ENCODE measurements at regions not wholly inside any gene's neighbourhood (a gene's known extent, or its start where the extent isn't known, plus 50 kb on each side); places are given as distances from the start of the nearest gene placed in this dataset.

GRCh38 chr2:204332706-204333105, 212.6 kb upstream of the PARD3B start:
- no peak for DNase-seq

GRCh38 chr2:204333861-204334260, 211.4 kb upstream of the PARD3B start:
- no peak for DNase-seq

GRCh38 chr2:204335451-204336058, 209.7 kb upstream of the PARD3B start:
- no peak for DNase-seq

DNA sequence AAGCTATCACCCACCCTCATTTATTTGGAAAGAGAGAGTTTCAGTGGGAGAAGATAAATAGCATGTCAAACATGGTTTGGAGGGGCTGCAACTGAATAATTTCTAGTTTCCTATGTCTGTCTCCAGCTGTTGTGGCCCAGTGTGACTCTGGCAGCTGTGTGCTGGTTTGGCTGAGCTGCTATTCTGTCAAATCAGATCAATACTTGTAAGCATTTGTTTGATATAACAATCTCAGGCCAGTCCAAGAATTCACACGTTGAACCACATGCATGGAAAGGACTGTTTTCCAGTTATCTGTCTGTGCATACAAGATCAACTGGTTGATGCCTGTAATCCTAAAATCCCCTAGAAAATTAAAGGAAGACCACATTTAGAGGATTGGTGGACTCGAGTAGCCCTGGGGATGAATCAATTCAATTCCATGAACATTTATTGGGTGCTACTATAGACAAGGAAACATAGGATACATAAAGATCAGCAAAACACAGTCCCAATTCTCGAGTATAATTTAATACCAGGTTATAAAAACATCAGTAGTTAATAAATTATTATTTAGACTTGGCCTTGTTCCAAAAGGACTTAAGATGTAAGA, 209.0 kb upstream of the PARD3B start:
- no peak for DNase-seq

- no peak for DNase-seq
Observed at GRCh38 chr2:204337638-204338037, 207.6 kb upstream of the PARD3B start.

GRCh38 chr2:204339212-204339715, 206.0 kb upstream of the PARD3B start:
- no peak for DNase-seq

- DNase-seq, result no peak
Observed at GRCh38 chr2:204340511-204340910, 204.8 kb upstream of the PARD3B start.

DNA sequence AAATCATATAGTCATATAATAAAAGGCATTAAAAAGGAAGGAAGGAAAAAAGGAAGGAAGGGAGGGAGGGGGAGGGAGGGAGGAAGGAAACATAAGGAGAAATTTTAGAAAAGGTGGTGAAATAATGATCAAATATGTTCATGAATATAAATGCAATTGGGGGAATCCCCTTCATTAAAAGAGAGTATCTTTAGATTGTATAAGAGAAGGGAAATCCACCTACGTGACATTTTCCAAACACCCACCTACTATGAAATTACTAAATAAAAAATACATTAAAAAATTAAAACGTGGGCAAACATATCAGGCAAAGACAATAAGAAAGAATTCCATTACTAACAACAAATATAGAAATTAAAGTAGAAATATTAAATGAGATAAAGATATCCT, 203.4 kb upstream of the PARD3B start:
- DNase-seq, result no peak

GRCh38 chr2:204343685-204344084, 201.6 kb upstream of the PARD3B start:
- no peak for DNase-seq

- DNase-seq, result no peak
Observed at GRCh38 chr2:204344119-204344518, 201.2 kb upstream of the PARD3B start.

GRCh38 chr2:204346906-204347305, 198.4 kb upstream of the PARD3B start:
- no peak for DNase-seq

GRCh38 chr2:204353823-204354222, 191.5 kb upstream of the PARD3B start:
- DNase-seq, result no peak

DNA sequence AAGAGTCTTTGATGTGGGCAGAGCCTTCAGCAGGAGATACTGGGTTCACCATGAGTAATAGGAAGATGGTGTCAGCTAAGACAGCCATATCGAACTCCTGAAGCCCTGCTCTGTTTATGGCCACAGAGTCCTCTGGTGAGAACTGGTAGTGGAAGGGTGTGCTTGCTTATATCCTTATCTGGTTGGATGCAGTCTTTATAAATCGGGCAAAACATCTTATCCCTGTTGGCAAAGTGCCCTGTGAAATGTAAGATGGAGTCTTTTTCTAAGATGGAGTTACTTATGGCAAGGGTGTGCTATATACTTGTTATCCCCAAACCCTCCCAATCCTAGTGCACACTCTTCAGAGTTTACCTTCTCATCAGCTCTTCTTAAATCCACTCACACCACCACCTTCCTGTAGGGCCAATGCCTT, 190.8 kb upstream of the PARD3B start:
- no peak for DNase-seq

DNA sequence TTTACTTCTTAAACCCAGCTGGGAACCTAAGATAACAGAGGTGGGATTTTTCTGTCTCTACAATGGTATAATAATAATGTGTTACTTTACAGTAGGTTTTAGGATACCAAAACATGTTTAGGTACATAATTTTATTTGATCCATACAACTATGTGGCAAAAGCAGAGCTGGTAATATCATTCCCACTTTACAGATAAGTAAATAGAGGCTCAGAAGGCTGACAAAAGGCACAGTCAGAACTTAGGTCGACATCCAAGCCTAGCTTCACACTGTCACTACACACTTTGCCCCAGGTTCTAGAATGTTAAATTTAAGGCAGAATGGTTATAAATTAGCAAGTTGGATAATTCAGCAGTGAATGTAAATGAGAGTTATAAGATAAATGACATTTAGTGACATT, 189.6 kb upstream of the PARD3B start:
- no peak for DNase-seq

GRCh38 chr2:204356151-204356641, 189.1 kb upstream of the PARD3B start:
- no peak for DNase-seq

GRCh38 chr2:204357286-204357685, 188.0 kb upstream of the PARD3B start:
- no peak for DNase-seq

DNA sequence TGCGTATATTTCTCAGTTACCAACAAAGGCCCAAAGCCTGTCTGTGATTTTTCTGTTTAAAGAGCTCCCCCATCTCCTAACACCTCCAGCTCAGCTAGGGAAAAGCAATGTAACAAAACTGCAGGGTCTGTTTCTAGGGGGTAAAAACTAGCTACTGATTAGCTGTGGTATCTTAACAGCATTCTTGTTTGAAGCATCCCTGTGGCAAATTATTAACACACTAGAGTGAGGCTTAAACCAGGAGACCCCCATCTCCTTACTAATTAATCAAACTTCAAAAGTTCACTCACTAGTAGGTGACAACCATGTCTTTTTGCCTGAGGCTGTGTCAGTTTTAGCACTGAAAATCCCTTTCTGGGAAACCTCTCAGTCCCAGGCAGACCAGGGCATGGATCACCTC, 186.2 kb upstream of the PARD3B start:
- no peak for DNase-seq

DNA sequence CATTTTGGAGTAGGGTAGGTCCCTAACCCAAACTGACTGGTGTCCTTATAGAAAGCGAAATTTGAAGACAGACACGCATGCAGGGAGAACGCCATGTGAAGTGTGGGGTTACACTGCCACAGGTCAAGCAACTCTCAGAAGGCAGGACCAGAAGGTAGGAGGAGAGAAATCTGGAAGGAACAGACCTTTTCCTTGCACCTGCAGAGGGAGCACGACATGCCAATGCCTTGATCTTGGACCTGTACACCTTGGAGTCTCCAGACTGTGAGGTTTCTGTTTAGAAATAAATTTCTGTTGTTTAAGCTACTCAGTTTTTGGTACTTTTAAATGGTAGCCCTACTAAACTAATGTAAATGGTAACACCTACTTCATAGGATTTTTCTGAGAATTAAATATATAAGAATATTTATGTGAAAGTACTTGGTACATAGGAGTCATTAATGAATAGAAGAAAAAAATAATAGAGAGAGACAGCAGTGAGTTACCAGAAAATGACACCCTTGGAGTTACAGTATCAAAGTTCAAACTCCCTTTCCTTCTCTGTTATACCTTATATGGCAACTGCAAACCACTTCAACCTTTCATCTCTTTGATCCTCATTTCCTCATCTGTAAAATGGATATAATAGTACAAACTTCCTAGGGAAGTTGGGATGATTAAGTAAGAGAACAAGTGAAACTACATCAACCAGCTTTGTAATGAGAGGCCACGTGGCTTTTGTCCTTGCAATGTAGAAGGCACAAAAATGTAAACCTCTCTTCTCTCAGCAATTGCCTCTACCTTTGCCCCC, 184.9 kb upstream of the PARD3B start:
- no peak for DNase-seq

- DNase-seq, result no peak
Observed at GRCh38 chr2:204361738-204362137, 183.5 kb upstream of the PARD3B start.

DNA sequence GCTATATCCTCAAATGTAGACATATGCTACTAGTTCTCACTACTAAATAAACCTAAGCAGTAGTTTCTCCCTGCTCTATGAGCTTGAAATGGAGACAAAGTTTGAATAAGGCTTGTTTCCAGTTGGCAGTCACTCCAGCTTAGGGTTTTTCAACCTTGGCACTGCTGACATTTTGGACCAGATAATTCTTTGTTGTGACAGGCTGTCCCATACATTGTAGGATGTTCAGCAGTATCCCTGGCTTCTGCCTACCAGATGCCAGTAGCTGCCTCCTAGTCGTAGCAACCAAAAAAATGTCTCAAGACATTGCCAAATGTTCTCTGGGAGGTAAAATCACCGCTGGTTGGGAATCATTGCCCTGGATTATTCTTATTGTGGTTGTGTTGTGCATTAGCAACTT, 182.7 kb upstream of the PARD3B start:
- DNase-seq, result no peak

DNA sequence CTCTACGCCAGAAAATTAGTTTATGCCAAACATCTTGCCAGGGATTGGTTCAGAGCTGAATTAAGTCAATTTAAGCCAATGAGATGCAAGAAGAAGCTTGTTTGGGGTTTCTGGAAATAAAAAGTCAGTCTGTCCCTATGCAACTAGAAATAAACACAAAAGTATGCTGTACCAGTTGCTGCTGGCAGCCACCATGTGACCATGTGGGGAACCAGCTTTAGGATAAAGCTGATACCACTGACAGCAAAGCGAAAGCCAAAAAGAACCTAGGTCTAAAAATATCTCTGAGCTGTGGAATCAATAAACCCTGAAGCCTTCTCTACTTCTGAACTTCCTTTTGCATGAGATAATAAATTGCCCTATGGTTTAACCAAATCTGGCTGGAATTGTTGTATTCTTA, 181.8 kb upstream of the PARD3B start:
- DNase-seq, result no peak

DNA sequence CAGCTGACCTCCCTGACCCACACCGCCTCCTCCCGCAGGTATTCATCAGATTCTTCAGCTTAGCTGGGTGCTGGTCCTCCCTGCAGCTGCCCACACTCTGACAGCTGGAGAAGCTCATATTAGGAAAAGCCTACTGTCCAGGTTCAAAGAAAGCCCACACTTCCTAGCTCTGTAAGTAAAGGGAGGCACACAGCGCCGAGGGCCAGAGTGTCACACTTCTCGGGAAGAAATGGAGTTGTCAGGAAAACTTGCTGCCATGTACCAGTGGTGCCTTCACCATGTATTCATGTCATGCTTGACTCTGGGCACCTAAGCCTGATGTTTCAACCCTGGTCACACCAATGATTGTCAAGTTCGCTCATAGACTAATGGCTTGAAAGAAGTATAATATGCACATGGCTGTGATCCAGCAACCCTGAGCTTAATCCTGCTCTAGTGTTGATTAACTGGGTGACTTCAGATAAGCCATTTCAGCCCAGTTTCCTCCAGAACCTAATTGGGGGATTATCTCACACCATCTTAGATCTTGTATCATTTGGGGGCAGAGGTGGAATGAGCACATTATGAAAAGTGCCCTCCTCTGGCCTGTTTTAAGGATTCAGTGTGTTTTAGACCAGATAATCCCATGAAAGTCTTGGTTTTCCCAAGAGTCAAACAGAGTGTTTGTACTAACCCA, 180.3 kb upstream of the PARD3B start:
- DNase-seq, result no peak

DNA sequence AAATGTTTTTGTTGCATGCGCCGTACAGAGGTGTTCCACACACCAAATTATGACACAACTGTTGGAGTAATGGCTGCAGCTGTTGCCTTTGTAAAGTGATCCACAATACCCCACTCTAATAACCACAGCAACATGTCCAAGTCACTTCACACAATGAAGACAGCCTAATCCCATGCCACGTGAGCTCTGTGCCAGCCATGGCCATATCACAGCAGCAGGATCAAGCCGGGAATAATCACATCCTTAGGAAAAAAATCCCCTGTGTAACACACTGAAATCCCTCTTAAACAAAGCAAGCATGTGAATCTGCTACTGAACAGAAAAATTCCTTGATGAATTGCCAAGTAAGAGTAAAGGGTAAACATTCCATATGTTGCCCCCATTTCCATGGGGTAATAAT, 179.5 kb upstream of the PARD3B start:
- no peak for DNase-seq

Measured in activated gamma-delta T cell (primary cell).